DMS114 treated with DMSO at 0.1 percent for 48 hours (cell line): ENCODE measurements at regions not wholly inside any gene's neighbourhood (a gene's known extent, or its start where the extent isn't known, plus 50 kb on each side); places are given as distances from the start of the nearest gene placed in this dataset.
"Not testable (repeated sequence)": the region's sequence is repeated elsewhere in the genome, so short reads cannot be mapped to it uniquely, and the experiment has no call there.

ENCODE experiments used
- DNase-seq: peaks from one replicate; lab custom pipeline; 2025; ENCODE audit not compliant: unreplicated experiment; lab: John Stamatoyannopoulos, UW

GRCh38 chr10:64906311-64906710 is 1385.1 kb downstream of the REEP3 start:
- not testable (repeated sequence) for DNase-seq

- DNase-seq = not testable (repeated sequence)
These were observed 1403.1 kb downstream of the REEP3 start for GRCh38 chr10:64924306-64924705.

- no peak for DNase-seq
These were observed 1430.8 kb downstream of the REEP3 start for GRCh38 chr10:64952042-64952441.

GRCh38 chr10:64956441-64956840 is 1435.2 kb downstream of the REEP3 start:
- DNase-seq = no peak

GRCh38 chr10:64959116-64959515 is 1437.9 kb downstream of the REEP3 start:
- no peak for DNase-seq

GRCh38 chr10:64959883-64960282 is 1438.7 kb downstream of the REEP3 start:
- DNase-seq = no peak

- no peak for DNase-seq
These were observed 1452.2 kb downstream of the REEP3 start for GRCh38 chr10:64973391-64973790.

GRCh38 chr10:64976150-64976549 is 1454.9 kb downstream of the REEP3 start:
- DNase-seq = no peak

GRCh38 chr10:64977915-64978314 is 1456.7 kb downstream of the REEP3 start:
- DNase-seq = peak; percentile 10

- DNase-seq = no peak
These were observed 1475.7 kb downstream of the REEP3 start for GRCh38 chr10:64996886-64997285.

GRCh38 chr10:65010845-65011244 is 1489.6 kb downstream of the REEP3 start:
- no peak for DNase-seq

- no peak for DNase-seq
These were observed 1496.3 kb downstream of the REEP3 start for GRCh38 chr10:65017523-65017922.

GRCh38 chr10:65024886-65025285 is 1503.7 kb downstream of the REEP3 start:
- DNase-seq = no peak

- no peak for DNase-seq
These were observed 1509.1 kb downstream of the REEP3 start for GRCh38 chr10:65030263-65030662.

- DNase-seq = no peak
These were observed 1511.9 kb downstream of the REEP3 start for GRCh38 chr10:65032867-65033769.

GRCh38 chr10:65033957-65034356 is 1512.8 kb downstream of the REEP3 start:
- no peak for DNase-seq

- DNase-seq = no peak
These were observed 1519.6 kb downstream of the REEP3 start for GRCh38 chr10:65040796-65041195.

GRCh38 chr10:65041307-65041706 is 1520.1 kb downstream of the REEP3 start:
- no peak for DNase-seq

- DNase-seq = no peak
These were observed 1521.3 kb downstream of the REEP3 start for GRCh38 chr10:65042496-65042895.

GRCh38 chr10:65046831-65047230 is 1525.6 kb downstream of the REEP3 start:
- DNase-seq = no peak

- DNase-seq = not testable (repeated sequence)
These were observed 1530.9 kb downstream of the REEP3 start for GRCh38 chr10:65052111-65052510.

- not testable (repeated sequence) for DNase-seq
These were observed 1532.2 kb downstream of the REEP3 start for GRCh38 chr10:65053397-65053796.
